ENCODE measurements at regions not wholly inside any gene's neighbourhood (a gene's known extent, or its start where the extent isn't known, plus 50 kb on each side); places are given as distances from the start of the nearest gene placed in this dataset.
"Not testable (repeated sequence)": the region's sequence is repeated elsewhere in the genome, so short reads cannot be mapped to it uniquely, and the experiment has no call there.

GRCh38 chr12:87196321-87196720 lies 832.9 kb downstream of the C12orf50 start (continued):
- TF ChIP-seq OSR2 (tag by site-specific recombination; IDR thresholded peaks at IDR 0.05): no peak
- no peak for TF ChIP-seq SETDB1 (IDR thresholded peaks at IDR 0.05; ENCODE audit: insufficient read length, low read length)
- TF ChIP-seq ZNF16 (tag by site-specific recombination; IDR thresholded peaks at IDR 0.05; ENCODE audit: low read depth): no peak
- TF ChIP-seq ZNF266 (tag by site-specific recombination; IDR thresholded peaks at IDR 0.05; ENCODE audit: low read depth): no peak
- TF ChIP-seq MYNN (tag by site-specific recombination; IDR thresholded peaks at IDR 0.05; ENCODE audit: borderline replicate concordance): no peak
- no peak for TF ChIP-seq GLI4 (tag by site-specific recombination; IDR thresholded peaks at IDR 0.05)
- TF ChIP-seq HOXC10 (CRISPR knock-in tag; IDR thresholded peaks at IDR 0.05): no peak
- TF ChIP-seq SALL2 (tag by site-specific recombination; IDR thresholded peaks at IDR 0.05; ENCODE audit: borderline replicate concordance): no peak
- TF ChIP-seq ZBTB11 (tag by site-specific recombination; conservative IDR thresholded peaks at IDR 0.05; ENCODE audit: low read depth): no peak
- no peak for TF ChIP-seq ZEB2 (tag by site-specific recombination; IDR thresholded peaks at IDR 0.05)
- TF ChIP-seq ZNF18 (tag by site-specific recombination; IDR thresholded peaks at IDR 0.05): no peak
- TF ChIP-seq ZNF596 (tag by site-specific recombination; IDR thresholded peaks at IDR 0.05): no peak
- no peak for TF ChIP-seq ZBTB7A (tag by site-specific recombination; IDR thresholded peaks at IDR 0.05; ENCODE audit: low read depth)

GRCh38 chr12:87194389-87194788 lies 834.8 kb downstream of the C12orf50 start:
- CTCF ChIA-PET; H3K9me3 ChIP-seq (ENCODE audit: control insufficient read depth, insufficient read depth, low read depth, low read length); H3K36me3 ChIP-seq (ENCODE audit: control insufficient read depth in 2 of 2, insufficient read depth in 1 of 2, low read length in 2 of 2); POLR2A ChIA-PET; H3K4me1 ChIP-seq (ENCODE audit: control insufficient read depth, insufficient read depth, low read length); H3K27ac ChIP-seq (ENCODE audit: extremely low read depth, low read depth, low read length); H3K4me3 ChIP-seq (ENCODE audit: low read depth, low read length): not testable (repeated sequence)

GRCh38 chr12:87185367-87185766 lies 843.8 kb downstream of the C12orf50 start:
- H3K27ac ChIP-seq (ENCODE audit: extremely low read depth, low read depth, low read length): no peak overlapping the region
- H3K4me1 ChIP-seq (ENCODE audit: control insufficient read depth, insufficient read depth, low read length): no peaks in the 10 kb centered on the region
- no peak overlapping the region for H3K4me3 ChIP-seq (ENCODE audit: low read depth, low read length)
- no peaks in the 10 kb centered on the region for H3K9me3 ChIP-seq (ENCODE audit: control insufficient read depth, insufficient read depth, low read depth, low read length)
- ChIA-PET POLR2A (no interaction called here), CTCF (no interaction called here)
- no peaks in the 10 kb centered on the region for H3K36me3 ChIP-seq (ENCODE audit: control insufficient read depth in 2 of 2, insufficient read depth in 1 of 2, low read length in 2 of 2)
- no peak for TF ChIP-seq ZNF362 (tag by site-specific recombination; IDR thresholded peaks at IDR 0.05)
- TF ChIP-seq ZSCAN5A (tag by site-specific recombination; IDR thresholded peaks at IDR 0.05): no peak
- no peak for TF ChIP-seq ZNF239 (tag by site-specific recombination; IDR thresholded peaks at IDR 0.05)
- TF ChIP-seq MYNN (tag by site-specific recombination; IDR thresholded peaks at IDR 0.05; ENCODE audit: borderline replicate concordance): no peak
- no peak for TF ChIP-seq ZNF768 (tag by site-specific recombination; IDR thresholded peaks at IDR 0.05)
- TF ChIP-seq ZBTB11 (tag by site-specific recombination; conservative IDR thresholded peaks at IDR 0.05; ENCODE audit: low read depth): no peak
- TF ChIP-seq ZNF416 (tag by site-specific recombination; IDR thresholded peaks at IDR 0.05): no peak
- no peak for TF ChIP-seq ZNF114 (tag by site-specific recombination; IDR thresholded peaks at IDR 0.05)
- TF ChIP-seq ZBTB48 (tag by site-specific recombination; IDR thresholded peaks at IDR 0.05): no peak
- no peak for TF ChIP-seq ZSCAN30 (tag by site-specific recombination; IDR thresholded peaks at IDR 0.05)
- TF ChIP-seq ZNF223 (tag by site-specific recombination; IDR thresholded peaks at IDR 0.05): no peak
